ENCODE measurements at regions not wholly inside any gene's neighbourhood (a gene's known extent, or its start where the extent isn't known, plus 50 kb on each side); places are given as distances from the start of the nearest gene placed in this dataset.

DNA sequence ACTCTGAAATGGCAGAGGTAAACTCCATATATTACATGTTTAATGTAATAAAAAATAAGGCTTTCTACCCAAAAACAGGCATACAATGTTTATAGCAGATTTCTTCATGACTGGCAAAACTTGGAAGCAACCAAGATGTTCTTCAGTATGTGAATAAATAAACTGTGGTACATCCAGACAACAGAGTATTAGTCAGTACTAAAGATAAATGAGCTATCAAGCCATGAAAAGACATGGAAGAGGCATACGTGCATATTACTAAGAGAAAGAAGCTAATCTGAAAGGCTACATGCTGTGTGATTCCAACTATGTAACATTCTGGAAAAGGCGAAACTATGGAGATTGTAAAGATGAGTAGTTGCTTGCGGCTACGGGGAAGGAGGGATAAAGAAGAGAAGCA lies 97.4 kb downstream of the OSR1 start:
- Histone ChIP-seq H3K9ac (replicated peaks; ENCODE audit: extremely low read depth, insufficient read depth, low read length) (no peak overlapping the region), H3K27ac (ENCODE audit: insufficient read depth, low read depth, low read length) (no peak overlapping the region), H3K36me3 (ENCODE audit: control insufficient read depth in 2 of 2, extremely low read depth in 1 of 2, insufficient read depth in 2 of 2, low read length in 2 of 2) (no peaks in the 10 kb centered on the region), H3K79me2 (ENCODE audit: control insufficient read depth, insufficient read depth, low read length) (no peaks in the 10 kb centered on the region), H3K27me3 (ENCODE audit: control insufficient read depth in 2 of 2, insufficient read depth in 2 of 2, low read length in 2 of 2) (no peaks in the 10 kb centered on the region), H3K4me1 (ENCODE audit: control insufficient read depth, extremely low read depth, insufficient read depth, low read length) (no peaks in the 10 kb centered on the region), H3K4me2 (ENCODE audit: insufficient read depth, low read length) (no peak overlapping the region), H4K20me1 (replicated peaks; ENCODE audit: control insufficient read depth, extremely low read depth, insufficient read depth, low read length) (no peaks in the 10 kb centered on the region), H3K4me3 (replicated peaks in 1 of 3; ENCODE audit: insufficient read depth in 1 of 3, low read depth in 1 of 3, low read length in 3 of 3) (no peak overlapping the region), H3K9me1 (replicated peaks; ENCODE audit: control insufficient read depth, extremely low read depth, insufficient read depth, low read length) (no peaks in the 10 kb centered on the region), H2AFZ (ENCODE audit: low read depth, low read length) (no peak overlapping the region), H3K9me3 (replicated peaks; ENCODE audit: control insufficient read depth, insufficient read depth, low read length) (no peaks in the 10 kb centered on the region)
- BruUV-seq (replicated peaks), result no TSS peak
- intact Hi-C loops (cut with micrococcal nuclease) (no loop called here), dilution Hi-C loops (cut with MboI; ENCODE audit: extremely low pct_ligation_motif_present, low sequenced_read_pairs) (no loop called here)
- FAIRE-seq, result no peak
- DNase-seq (ENCODE audit: low read depth, low spot score), result no peak
- no peak for TF ChIP-seq EZH2 (IDR thresholded peaks at IDR 0.05; ENCODE audit: borderline replicate concordance, low read depth, low read length, severe bottlenecking)
- no peak for TF ChIP-seq GATA2 (IDR thresholded peaks at IDR 0.05; ENCODE audit: insufficient read depth, insufficient read length, low read depth, low read length)
- TF ChIP-seq, protein P1, sequence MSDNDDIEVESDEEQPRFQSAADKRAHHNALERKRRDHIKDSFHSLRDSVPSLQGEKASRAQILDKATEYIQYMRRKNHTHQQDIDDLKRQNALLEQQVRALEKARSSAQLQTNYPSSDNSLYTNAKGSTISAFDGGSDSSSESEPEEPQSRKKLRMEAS (IDR thresholded peaks at IDR 0.05; ENCODE audit: insufficient read depth, insufficient read length), result no peak
- TF ChIP-seq POLR2A (IDR thresholded peaks at IDR 0.05; ENCODE audit: low read depth, low read length), result no peak
- TF ChIP-seq, protein P2, sequence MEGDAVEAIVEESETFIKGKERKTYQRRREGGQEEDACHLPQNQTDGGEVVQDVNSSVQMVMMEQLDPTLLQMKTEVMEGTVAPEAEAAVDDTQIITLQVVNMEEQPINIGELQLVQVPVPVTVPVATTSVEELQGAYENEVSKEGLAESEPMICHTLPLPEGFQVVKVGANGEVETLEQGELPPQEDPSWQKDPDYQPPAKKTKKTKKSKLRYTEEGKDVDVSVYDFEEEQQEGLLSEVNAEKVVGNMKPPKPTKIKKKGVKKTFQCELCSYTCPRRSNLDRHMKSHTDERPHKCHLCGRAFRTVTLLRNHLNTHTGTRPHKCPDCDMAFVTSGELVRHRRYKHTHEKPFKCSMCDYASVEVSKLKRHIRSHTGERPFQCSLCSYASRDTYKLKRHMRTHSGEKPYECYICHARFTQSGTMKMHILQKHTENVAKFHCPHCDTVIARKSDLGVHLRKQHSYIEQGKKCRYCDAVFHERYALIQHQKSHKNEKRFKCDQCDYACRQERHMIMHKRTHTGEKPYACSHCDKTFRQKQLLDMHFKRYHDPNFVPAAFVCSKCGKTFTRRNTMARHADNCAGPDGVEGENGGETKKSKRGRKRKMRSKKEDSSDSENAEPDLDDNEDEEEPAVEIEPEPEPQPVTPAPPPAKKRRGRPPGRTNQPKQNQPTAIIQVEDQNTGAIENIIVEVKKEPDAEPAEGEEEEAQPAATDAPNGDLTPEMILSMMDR (IDR thresholded peaks at IDR 0.05; ENCODE audit: extremely low read depth in 1 of 2, insufficient read depth in 1 of 2, low read depth in 1 of 2, low read length in 2 of 2), result no peak
- no peak for TF ChIP-seq MYC (IDR thresholded peaks at IDR 0.05; ENCODE audit: low read depth, low read length)
- TF ChIP-seq POLR2AphosphoS5 (IDR thresholded peaks at IDR 0.05; ENCODE audit: insufficient read depth, low read depth, low read length), result no peak
- no peak for TF ChIP-seq FOS (IDR thresholded peaks at IDR 0.05; ENCODE audit: borderline replicate concordance, insufficient read depth, low read length)
- no peak for TF ChIP-seq JUN (IDR thresholded peaks at IDR 0.05; ENCODE audit: borderline replicate concordance, insufficient read depth, insufficient read length, low read depth)
- ChIA-PET CTCF (no interaction called here), POLR2A (no interaction called here)

All from endothelial cell of umbilical vein (primary cell).